Nephron (organoid): ENCODE measurements at regions not wholly inside any gene's neighbourhood (a gene's known extent, or its start where the extent isn't known, plus 50 kb on each side); places are given as distances from the start of the nearest gene placed in this dataset.

Experiments
- H3K27ac Mint-ChIP-seq, 3 experiments: 2 replicates each; pipeline ENCODE4 v1.8.0; 2020; ENCODE audit warnings: mixed read lengths in 3 of 3, mild to moderate bottlenecking in 2 of 3, moderate library complexity in 1 of 3
- H3K27me3 Mint-ChIP-seq: 2 replicates; pipeline ENCODE4 v1.8.0; 2021; ENCODE audit warnings: low read depth, mild to moderate bottlenecking, moderate library complexity, mixed read lengths
- H3K36me3 Mint-ChIP-seq: 2 replicates; pipeline ENCODE4 v1.8.0; 2020; ENCODE audit warnings: low read depth, mixed read lengths
- H3K4me1 Mint-ChIP-seq: 2 replicates; pipeline ENCODE4 v1.8.0; 2020; ENCODE audit warnings: mixed read lengths
- H3K4me3 Mint-ChIP-seq, 3 experiments: 2 replicates each; pipeline ENCODE4 v1.8.0; 2020; ENCODE audit warnings: mild to moderate bottlenecking in 3 of 3, mixed read lengths in 3 of 3, moderate library complexity in 2 of 3
- H3K9me3 Mint-ChIP-seq: 2 replicates; pipeline ENCODE4 v1.8.0; 2020; ENCODE audit warnings: mixed read lengths
- CTCF ChIP-seq, 3 experiments: fragments of 200-600 bp; sonication (generic); IDR thresholded peaks; one replicate each; pipeline ENCODE4 v1.5.0; 2021; ENCODE audit warnings: antibody characterized with exemption in 3 of 3; ENCODE audit not compliant: unreplicated experiment in 3 of 3

GRCh38 chr21:16061194-16061593, 331.4 kb downstream of the USP25 start:
- Mint-ChIP-seq H3K36me3 (no peaks in the 10 kb centered on the region), H3K27ac (no peak overlapping the region), H3K4me3 (no peak overlapping the region), H3K9me3 (peaks cover 4% of the 10 kb centered on the region), H3K4me1 (peaks cover 5% of the 10 kb centered on the region), H3K27me3 (no peaks in the 10 kb centered on the region)
- TF ChIP-seq CTCF (IDR thresholded peaks at IDR 0.05; ENCODE audit: unreplicated experiment in 3 of 3), result no peak

- H3K4me3 Mint-ChIP-seq, result no peak overlapping the region
- no peaks in the 10 kb centered on the region for H3K27me3 Mint-ChIP-seq
- no peaks in the 10 kb centered on the region for H3K36me3 Mint-ChIP-seq
- peak overlapping the region in 2 of 3 experiments; percentile 43 to 86 for H3K27ac Mint-ChIP-seq
- H3K4me1 Mint-ChIP-seq, result peaks cover 39% of the 10 kb centered on the region
- no peak for TF ChIP-seq CTCF (IDR thresholded peaks at IDR 0.05; ENCODE audit: unreplicated experiment in 3 of 3)
- no peaks in the 10 kb centered on the region for H3K9me3 Mint-ChIP-seq
These were observed 339.7 kb downstream of the USP25 start for GRCh38 chr21:16069178-16070112.

- Mint-ChIP-seq H3K4me3 (peak overlapping the region in 2 of 3 experiments; percentile 79 to 86), H3K4me1 (peaks cover 43% of the 10 kb centered on the region), H3K27me3 (no peaks in the 10 kb centered on the region), H3K9me3 (no peaks in the 10 kb centered on the region), H3K27ac (peak overlapping the region; percentile 86 to 97 (median 97)), H3K36me3 (no peaks in the 10 kb centered on the region)
- no peak for TF ChIP-seq CTCF (IDR thresholded peaks at IDR 0.05; ENCODE audit: unreplicated experiment in 3 of 3)
These were observed 340.4 kb downstream of the USP25 start for GRCh38 chr21:16070207-16070651.

- H3K9me3 Mint-ChIP-seq, result no peaks in the 10 kb centered on the region
- H3K27me3 Mint-ChIP-seq, result no peaks in the 10 kb centered on the region
- no peaks in the 10 kb centered on the region for H3K36me3 Mint-ChIP-seq
- TF ChIP-seq CTCF (IDR thresholded peaks at IDR 0.05; ENCODE audit: unreplicated experiment in 3 of 3), result no peak
- peaks cover 43% of the 10 kb centered on the region for H3K4me1 Mint-ChIP-seq
- H3K4me3 Mint-ChIP-seq, result peak overlapping the region; percentile 46 to 86 (median 79)
- H3K27ac Mint-ChIP-seq, result peak overlapping the region; percentile 86 to 97 (median 97)
These were observed 341.3 kb downstream of the USP25 start for GRCh38 chr21:16071092-16071491.

- Mint-ChIP-seq H3K36me3 (no peaks in the 10 kb centered on the region), H3K4me3 (peak overlapping the region in 2 of 3 experiments; percentile 79 to 86), H3K27ac (peak overlapping the region; percentile 86 to 97 (median 97)), H3K9me3 (no peaks in the 10 kb centered on the region), H3K27me3 (no peaks in the 10 kb centered on the region), H3K4me1 (peaks cover 43% of the 10 kb centered on the region)
- TF ChIP-seq CTCF (IDR thresholded peaks at IDR 0.05; ENCODE audit: unreplicated experiment in 3 of 3), result no peak
These were observed 342.0 kb downstream of the USP25 start for GRCh38 chr21:16071761-16072160.
